ENCODE measurements at regions not wholly inside any gene's neighbourhood (a gene's known extent, or its start where the extent isn't known, plus 50 kb on each side); places are given as distances from the start of the nearest gene placed in this dataset.
"Not testable (repeated sequence)": the region's sequence is repeated elsewhere in the genome, so short reads cannot be mapped to it uniquely, and the experiment has no call there.

GRCh38 chrX:26631385-26631784 lies 415.4 kb downstream of the MAGEB5 start:
- DNase-seq (ENCODE audit: low read depth in 3 of 3, low spot score in 1 of 3) = no peak

GRCh38 chrX:26613956-26614355 lies 398.0 kb downstream of the MAGEB5 start:
- DNase-seq (ENCODE audit: low read depth in 3 of 3, low spot score in 1 of 3) = no peak

DNA sequence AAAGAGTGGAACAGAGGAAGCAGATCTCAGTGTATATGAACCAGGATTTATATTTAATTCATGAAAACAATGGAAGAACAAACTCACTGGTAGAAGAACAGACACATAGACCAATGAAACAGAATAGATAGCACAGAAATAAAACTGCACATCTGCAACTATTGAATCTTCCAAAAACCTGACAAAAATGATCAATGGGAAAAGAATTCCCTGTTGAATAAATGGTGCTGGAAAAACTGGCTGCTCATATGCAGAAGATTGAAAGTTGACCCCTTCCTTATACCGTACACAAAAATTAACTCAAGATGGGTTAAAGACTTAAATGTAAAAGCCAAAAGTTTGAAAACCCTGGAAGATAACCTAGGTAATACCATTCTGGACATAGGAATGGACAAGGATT lies 391.0 kb downstream of the MAGEB5 start:
- no peak for DNase-seq (ENCODE audit: low read depth in 3 of 3, low spot score in 1 of 3)

- DNase-seq (ENCODE audit: low read depth in 3 of 3, low spot score in 1 of 3) = no peak
These were observed 382.0 kb downstream of the MAGEB5 start for GRCh38 chrX:26597981-26598380.

DNA sequence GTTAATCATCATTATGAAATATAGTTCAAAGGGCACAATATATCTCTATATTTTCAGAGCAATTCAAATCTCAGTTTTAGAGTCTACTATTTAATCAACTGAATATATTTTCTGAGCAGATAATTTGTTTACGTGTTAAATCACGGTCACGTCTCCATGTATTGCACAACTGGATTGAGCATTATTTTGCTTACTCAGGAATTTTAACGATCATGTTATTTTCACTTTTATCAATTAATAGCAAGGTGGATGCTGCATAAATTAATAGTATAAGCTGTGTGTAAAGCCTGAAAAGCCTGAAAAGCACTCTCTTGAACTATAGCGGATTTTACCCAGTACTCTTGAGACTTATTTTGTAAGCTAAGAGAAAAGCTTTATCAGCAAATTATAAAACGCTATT lies 374.9 kb downstream of the MAGEB5 start:
- DNase-seq (ENCODE audit: low read depth in 3 of 3, low spot score in 1 of 3) = no peak

DNA sequence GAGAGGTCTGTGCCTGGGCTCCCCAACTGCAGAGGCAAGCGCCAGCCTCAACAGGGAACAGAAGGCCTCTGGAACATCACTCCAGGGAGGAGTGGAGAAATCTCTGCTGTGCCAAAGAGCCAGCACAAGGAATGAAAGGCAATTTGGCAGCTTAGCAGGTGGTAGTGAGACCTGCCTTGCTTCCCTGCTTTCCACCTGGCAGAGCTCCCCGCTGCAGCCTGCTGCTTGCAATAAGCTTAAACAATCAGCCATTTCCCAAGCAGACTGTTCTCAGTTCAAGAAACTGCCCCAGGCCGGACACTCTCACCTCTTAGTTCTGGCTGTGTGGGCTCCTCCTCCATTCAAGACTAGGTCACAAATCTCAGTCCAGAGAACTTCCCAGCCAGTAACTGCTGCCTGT lies 370.6 kb downstream of the MAGEB5 start:
- DNase-seq (ENCODE audit: low read depth in 3 of 3, low spot score in 1 of 3) = no peak

- no peak for DNase-seq (ENCODE audit: low read depth in 3 of 3, low spot score in 1 of 3)
These were observed 365.1 kb downstream of the MAGEB5 start for GRCh38 chrX:26581091-26581490.

GRCh38 chrX:26580021-26580420 lies 364.1 kb downstream of the MAGEB5 start:
- no peak for DNase-seq (ENCODE audit: low read depth in 3 of 3, low spot score in 1 of 3)

- no peak for DNase-seq (ENCODE audit: low read depth in 3 of 3, low spot score in 1 of 3)
These were observed 358.3 kb downstream of the MAGEB5 start for GRCh38 chrX:26574234-26574633.

DNA sequence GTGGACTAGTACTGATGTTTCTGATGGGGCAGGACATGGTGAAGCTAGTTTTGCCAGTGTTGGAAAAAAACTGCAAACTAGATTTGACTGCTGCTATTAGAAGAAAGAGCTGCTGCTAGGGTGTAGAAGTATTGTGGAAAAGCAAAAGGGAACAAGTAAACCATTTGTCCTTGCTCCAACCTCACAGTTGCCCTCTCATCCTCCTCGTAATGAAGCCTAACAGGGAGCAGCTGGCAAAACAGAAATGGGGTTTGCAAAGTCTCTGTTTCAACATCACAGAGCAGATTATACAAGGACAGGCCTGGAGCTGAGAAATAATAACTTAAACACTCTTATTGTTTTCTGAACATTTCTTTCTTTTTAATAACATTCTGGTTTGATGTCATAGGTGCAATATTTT lies 346.2 kb downstream of the MAGEB5 start:
- DNase-seq (ENCODE audit: low read depth in 3 of 3, low spot score in 1 of 3) = no peak

- no peak for DNase-seq (ENCODE audit: low read depth in 3 of 3, low spot score in 1 of 3)
These were observed 343.9 kb downstream of the MAGEB5 start for GRCh38 chrX:26559855-26560254.

- DNase-seq (ENCODE audit: low read depth in 3 of 3, low spot score in 1 of 3) = no peak
These were observed 342.9 kb downstream of the MAGEB5 start for GRCh38 chrX:26558719-26559386.

GRCh38 chrX:26557691-26558321 lies 341.8 kb downstream of the MAGEB5 start:
- DNase-seq (ENCODE audit: low read depth in 3 of 3, low spot score in 1 of 3) = no peak

DNA sequence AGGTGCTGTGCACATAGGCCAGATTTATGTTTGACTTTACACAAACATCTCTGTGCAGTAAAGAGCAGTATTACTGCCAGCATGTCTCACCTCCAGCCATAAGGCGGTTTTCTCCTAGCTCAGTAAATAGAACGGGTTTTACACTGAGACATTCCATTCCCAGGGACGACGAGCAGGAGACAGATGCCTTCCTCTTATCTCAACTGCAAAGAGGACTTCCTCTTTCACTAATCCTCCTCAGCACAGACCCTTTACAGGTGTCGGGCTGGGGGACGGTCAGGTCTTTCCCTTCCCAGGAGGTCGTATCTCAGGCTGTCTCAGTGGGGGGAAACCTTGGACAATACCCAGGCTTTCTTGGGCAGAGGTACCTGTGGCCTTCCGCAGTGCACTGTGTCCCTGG lies 309.8 kb downstream of the MAGEB5 start:
- DNase-seq (ENCODE audit: low read depth in 3 of 3, low spot score in 1 of 3) = not testable (repeated sequence)

DNA sequence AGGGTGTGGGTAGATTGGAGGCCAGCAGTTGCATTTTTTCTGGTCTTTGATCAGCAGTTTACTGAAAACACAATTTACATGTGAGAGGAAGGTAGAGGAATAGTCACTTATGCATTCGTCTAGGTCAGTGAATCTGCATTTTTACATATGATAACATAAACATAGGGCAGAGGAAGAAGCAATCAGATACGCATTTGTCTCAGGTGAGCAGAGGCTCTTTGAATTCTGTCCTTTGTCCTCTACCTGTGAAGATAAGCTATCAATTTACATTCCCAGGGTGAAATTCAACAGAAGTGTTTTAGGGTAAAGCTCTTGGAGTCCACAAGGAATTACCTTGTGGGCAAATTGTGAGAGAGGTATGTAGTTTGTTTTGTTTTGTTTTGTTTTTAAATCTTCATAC lies 306.5 kb downstream of the MAGEB5 start:
- no peak for DNase-seq (ENCODE audit: low read depth in 3 of 3, low spot score in 1 of 3)

DNA sequence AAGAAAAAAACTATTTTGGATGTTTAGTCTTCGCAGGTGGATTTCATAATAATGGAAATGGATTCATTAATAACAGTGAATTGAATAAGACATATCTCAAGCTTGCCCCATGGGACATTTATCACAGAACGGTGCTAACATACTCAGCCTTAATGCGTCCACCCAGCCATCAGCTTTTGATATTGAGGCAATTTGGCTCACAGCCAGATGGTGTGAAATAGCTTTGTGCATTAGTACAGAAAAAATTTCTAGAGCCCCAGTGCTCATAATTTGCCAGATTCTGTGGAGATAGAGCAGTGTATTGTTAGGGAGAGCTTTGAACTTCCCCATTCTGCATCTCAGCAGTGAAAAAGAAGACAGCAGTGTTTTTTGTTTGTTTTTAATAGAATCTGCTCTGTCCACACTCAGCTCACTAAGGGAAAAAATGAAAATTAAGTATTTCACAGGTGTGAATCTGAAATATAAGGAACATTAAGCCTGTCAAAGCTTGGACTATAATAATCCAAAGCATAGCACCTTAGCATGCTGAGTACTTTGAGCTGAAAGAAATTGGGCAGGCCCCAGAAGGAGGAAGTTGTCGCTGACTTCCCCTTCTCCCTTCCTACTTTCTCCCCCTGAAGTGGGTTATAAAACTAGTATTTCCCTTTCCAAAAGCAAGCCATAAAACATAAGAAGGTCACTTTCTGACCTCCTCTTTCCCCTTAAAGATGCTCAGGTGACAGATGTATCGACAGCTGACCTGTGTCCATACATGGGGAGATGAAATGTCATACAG lies 295.8 kb downstream of the MAGEB5 start:
- DNase-seq (ENCODE audit: low read depth in 3 of 3, low spot score in 1 of 3) = no peak

DNA sequence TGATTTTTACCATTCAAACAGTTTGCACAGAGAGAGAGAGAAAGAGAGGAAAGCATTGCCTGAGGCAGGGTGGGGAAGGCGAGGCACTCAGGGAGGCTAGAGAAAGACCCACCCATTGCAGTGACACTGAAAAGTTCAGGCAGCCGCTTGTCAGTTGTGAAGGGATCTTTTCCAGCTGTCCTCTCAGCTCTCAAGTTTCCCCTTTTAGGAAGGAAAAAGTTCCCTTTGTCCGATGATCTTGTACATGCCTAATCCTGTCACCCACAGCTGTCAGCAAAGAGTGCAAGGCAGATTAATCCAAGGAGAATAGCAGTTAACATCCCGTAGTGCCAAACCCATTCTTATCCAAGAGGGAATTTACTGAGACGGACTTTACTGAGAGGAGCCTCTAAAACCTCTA lies 255.0 kb downstream of the MAGEB5 start:
- DNase-seq (ENCODE audit: low read depth in 3 of 3, low spot score in 1 of 3) = no peak

DNA sequence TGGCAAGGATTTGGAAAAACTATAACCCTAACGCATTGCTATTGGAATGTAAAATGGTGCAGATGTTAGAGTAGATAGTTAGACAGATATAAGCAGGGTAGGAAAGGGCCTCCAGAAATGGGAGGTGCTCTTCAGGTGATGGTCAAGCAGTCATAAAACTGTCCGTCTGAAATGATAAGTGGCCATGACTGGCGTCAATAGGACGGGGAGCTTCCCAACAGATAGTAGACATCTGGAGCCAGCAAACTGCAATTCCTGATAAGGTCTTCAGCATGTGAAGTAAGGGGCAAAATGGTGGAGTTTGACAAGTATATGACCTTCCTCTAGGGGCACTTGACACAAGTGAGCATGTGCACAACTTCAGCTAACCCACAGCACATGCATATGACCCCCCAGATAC lies 250.4 kb downstream of the MAGEB5 start:
- no peak for DNase-seq (ENCODE audit: low read depth in 3 of 3, low spot score in 1 of 3)

DNA sequence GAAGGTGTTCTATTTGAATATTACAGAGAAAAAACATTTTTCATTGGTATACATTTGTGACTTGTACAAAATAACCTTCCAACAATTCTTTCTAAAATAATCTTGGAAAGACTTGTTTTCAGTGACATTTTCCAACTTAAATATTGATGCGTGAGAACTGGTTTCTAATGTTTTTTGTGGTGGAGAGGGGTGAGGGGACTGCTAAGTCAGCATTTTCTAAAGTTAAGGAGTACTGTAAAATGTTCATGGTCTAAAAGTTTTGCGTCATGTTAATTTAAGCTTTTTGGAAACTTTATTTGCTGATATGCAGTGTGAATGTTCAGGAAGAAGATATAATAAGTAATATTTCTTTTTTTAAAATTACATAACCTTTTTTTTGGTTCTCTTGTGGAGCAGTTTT lies 229.3 kb downstream of the MAGEB5 start:
- DNase-seq (ENCODE audit: low read depth in 3 of 3, low spot score in 1 of 3) = no peak

DNA sequence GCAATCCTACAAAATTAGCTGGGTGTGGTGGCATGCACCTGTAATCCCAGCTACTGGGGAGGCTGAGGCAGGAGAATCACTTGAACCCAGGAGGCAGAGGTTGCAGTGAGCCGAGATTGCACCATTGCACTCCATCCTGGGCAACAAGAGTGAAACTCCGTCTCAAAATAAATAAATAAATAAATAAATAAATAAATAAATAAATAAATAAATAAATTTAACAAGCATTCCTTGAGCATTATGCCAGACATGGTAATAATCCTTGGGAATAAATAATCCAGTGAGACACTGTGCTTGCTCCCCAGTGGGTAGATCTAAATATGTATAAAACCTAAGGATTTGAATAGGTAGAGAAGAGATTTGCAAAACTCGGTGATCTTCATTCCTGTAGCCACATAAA lies 228.4 kb downstream of the MAGEB5 start:
- not testable (repeated sequence) for DNase-seq (ENCODE audit: low read depth in 3 of 3, low spot score in 1 of 3)

- no peak for DNase-seq (ENCODE audit: low read depth in 3 of 3, low spot score in 1 of 3)
These were observed 226.4 kb downstream of the MAGEB5 start for GRCh38 chrX:26442340-26442739.

- DNase-seq (ENCODE audit: low read depth in 3 of 3, low spot score in 1 of 3) = no peak
These were observed 198.6 kb downstream of the MAGEB5 start for GRCh38 chrX:26414534-26414933.

All from stimulated activated CD4-positive, alpha-beta T cell treated with anti-CD3 and anti-CD28 coated beads, TNF-alpha, amount 100 ng/mL, for 1 hour (primary cell).